Psoas muscle (tissue), 7 donors: ENCODE measurements at regions not wholly inside any gene's neighbourhood (a gene's known extent, or its start where the extent isn't known, plus 50 kb on each side); places are given as distances from the start of the nearest gene placed in this dataset.
"Not testable (repeated sequence)": the region's sequence is repeated elsewhere in the genome, so short reads cannot be mapped to it uniquely, and the experiment has no call there.

ENCODE experiments used
- ATAC-seq, 4 donors: fragments of 200-7000 bp; cut with Tn5 transposase; one replicate each; pipeline ENCODE4 v1.9.1; 2020; ENCODE audit warnings: moderate library complexity in 3 of 4, mild to moderate bottlenecking in 2 of 4
- DNase-seq, 2 donors: peaks; one replicate each; pipeline ENCODE4 v3.0.0-alpha.2; 2020
- H3K27ac ChIP-seq: fragments of 200-600 bp; one replicate; pipeline ENCODE4 v1.8.0; 2022
- H3K27me3 ChIP-seq, 3 donors: fragments of 200-600 bp in 1 of 3; one replicate each; pipeline versions ENCODE4 v1.6.1 to v1.8.0; 2013 to 2022; ENCODE audit warnings: low read length in 2 of 3, mild to moderate bottlenecking in 2 of 3, moderate library complexity in 1 of 3; ENCODE audit not compliant: insufficient read depth in 3 of 3
- H3K36me3 ChIP-seq, 2 donors: fragments of 200-600 bp in 1 of 2; one replicate each; pipeline versions ENCODE4 v1.6.1 to v1.8.0; 2013 to 2022; ENCODE audit warnings: low read depth in 1 of 2, mild to moderate bottlenecking in 1 of 2, moderate library complexity in 1 of 2; ENCODE audit not compliant: insufficient read depth in 1 of 2
- H3K4me1 ChIP-seq: fragments of 200-600 bp; one replicate; pipeline ENCODE4 v1.8.0; 2022
- H3K4me3 ChIP-seq: fragments of 200-600 bp; one replicate; pipeline ENCODE4 v1.8.0; 2022; ENCODE audit warnings: mild to moderate bottlenecking
- H3K9me3 ChIP-seq: fragments of 200-600 bp; one replicate; pipeline ENCODE4 v1.8.0; 2022
- WGBS, 3 donors: extraction: QIAGEN DNeasy Blood & Tissue Kit; methylation state at CpG; one replicate each; pipeline versions ENCODE4 v1.1.6 to v1.1.7; 2013; 5-methylcytosine and 5-hydroxymethylcytosine counted together
- intact Hi-C, 2 donors: fragments of 100-400 bp; cut with DNase I; formaldehyde crosslinking; loops; one replicate each; pipeline versions ENCODE4 v1.11.0 to v1.14.2; 2022
- TF ChIP-seq, protein P1 (sequence below): fragments of 200-600 bp; IDR thresholded peaks from one replicate; pipeline ENCODE4 v1.8.0; 2022; ENCODE audit warnings: antibody characterized with exemption
- donor health status: healthy with polysubstance abuse.
- donor health status: DM: no; HTN: no; CAD: no; lungs with moderate emphysema.
- donor health status: Bipolar disorder and iron deficiency.
- donor health status: healthy.
- donor health status: DM: yes; HTN: yes; CAD: no.
- donor health status: DM: no; HTN: no; CAD: no.
- donor health status: DM: yes; HTN: yes; CAD: no.

DNA sequence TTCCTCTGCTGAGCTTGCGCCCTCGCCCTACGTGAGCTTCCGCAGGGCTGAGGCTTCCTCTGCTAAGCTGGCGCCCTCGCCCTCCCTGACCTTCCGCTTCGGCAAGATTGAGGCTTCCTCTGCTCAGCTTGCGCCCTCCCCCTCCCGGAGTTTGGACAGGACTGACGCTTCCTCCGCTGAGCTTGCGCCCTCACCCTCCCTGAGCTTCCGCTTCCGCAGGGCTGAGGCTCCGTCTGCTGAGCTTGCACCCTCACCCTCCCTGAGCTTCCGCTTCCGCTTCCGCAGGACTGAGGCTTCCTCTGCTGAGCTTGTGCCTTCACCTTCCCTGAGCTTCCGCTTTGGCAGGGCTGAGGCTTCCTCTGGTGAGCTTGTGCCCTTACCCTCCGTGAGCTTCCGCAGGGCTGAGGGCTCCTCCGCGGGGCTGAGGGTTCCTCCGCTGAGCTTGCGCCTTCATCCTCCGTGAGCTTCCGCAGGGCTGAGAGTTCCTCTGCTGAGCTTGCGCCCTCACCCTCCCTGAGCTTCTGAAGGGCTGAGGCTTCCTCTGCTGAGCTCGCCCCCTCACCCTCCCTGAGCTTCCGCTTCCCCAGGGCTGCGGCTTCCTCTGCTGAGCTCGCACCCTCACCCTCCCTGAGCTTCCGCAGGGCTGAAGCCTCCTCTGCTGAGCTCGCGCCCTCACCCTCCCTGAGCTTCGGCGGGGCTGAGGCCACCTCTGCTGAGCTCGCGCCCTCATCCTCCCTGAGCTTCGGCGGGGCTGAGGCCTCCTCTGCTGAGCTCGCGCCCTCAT lies 753.6 kb upstream of the TPTE start:
- Histone ChIP-seq H3K27me3 (no peaks in the 10 kb centered on the region), H3K27ac (no peak overlapping the region), H3K36me3 (no peaks in the 10 kb centered on the region), H3K4me3 (no peak overlapping the region), H3K9me3 (no peaks in the 10 kb centered on the region), H3K4me1 (no peaks in the 10 kb centered on the region)
- TF ChIP-seq, protein P1, sequence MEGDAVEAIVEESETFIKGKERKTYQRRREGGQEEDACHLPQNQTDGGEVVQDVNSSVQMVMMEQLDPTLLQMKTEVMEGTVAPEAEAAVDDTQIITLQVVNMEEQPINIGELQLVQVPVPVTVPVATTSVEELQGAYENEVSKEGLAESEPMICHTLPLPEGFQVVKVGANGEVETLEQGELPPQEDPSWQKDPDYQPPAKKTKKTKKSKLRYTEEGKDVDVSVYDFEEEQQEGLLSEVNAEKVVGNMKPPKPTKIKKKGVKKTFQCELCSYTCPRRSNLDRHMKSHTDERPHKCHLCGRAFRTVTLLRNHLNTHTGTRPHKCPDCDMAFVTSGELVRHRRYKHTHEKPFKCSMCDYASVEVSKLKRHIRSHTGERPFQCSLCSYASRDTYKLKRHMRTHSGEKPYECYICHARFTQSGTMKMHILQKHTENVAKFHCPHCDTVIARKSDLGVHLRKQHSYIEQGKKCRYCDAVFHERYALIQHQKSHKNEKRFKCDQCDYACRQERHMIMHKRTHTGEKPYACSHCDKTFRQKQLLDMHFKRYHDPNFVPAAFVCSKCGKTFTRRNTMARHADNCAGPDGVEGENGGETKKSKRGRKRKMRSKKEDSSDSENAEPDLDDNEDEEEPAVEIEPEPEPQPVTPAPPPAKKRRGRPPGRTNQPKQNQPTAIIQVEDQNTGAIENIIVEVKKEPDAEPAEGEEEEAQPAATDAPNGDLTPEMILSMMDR, result no peak
- no peak for DNase-seq
- no peak for ATAC-seq
- intact Hi-C loops, result no loop called here
- WGBS, 3 donors, result 73 to 76% (median 75%) methylated on average over 44 of the region's 44 CpGs

DNA sequence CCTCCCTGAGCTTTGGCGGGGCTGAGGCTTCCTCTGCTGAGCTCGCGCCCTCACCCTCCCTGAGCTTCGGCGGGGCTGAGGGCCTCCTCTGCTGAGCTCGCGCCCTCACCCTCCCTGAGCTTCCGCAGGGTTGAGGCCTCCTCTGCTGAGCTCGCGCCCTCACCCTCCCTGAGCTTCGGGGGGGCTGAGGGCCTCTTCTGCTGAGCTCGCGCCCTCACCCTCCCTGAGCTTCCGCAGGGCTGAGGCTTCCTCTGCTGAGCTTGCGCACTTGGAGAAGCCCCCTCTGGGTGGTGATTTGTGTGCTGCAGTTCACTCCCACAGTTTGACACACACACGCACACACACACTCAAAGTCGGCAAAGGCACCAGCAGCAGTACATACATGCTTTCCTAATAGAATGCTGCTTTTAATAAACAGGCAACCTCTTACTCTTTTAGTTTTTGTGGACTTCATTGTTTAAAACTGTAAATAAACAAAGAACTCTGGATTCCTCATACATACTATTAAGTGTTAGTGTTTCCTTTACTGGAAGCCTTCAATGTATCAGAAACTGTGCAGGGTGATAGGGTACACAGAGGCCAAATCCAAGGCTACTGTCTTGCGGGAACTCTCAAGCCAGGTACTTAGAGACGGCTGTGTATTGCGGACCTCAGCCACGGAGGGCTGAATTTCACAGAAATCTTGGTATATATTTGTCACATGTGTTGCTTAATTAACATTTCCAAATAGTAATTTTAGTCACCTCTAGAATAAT lies 752.8 kb upstream of the TPTE start:
- H3K4me1 ChIP-seq, intact Hi-C loops, H3K9me3 ChIP-seq, H3K27ac ChIP-seq, H3K4me3 ChIP-seq, DNase-seq, H3K36me3 ChIP-seq, ATAC-seq, H3K27me3 ChIP-seq: not testable (repeated sequence)
- 79 to 84% (median 83%) methylated on average over 21 of the region's 21 CpGs for WGBS, 3 donors

DNA sequence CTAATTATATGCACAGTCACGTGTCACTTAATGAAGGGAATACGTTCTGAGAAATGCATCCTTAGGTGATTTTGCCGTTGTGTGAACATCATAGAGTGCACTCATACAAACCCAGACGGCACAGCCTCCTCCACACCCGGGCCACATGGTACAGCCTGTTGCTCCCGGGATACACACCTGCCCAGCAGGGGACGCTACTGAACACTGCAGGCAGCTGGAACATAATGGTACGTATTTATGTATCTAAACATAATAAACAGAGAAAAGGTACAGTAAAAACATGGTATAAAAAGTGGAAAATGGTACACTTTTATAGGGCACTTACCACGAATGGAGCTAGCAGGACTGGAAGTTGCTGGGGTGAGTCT lies 752.3 kb upstream of the TPTE start:
- 75 to 76% (median 75%) methylated on average over 9 of the region's 9 CpGs for WGBS, 3 donors
- H3K27ac ChIP-seq, H3K4me1 ChIP-seq, DNase-seq, H3K36me3 ChIP-seq, H3K27me3 ChIP-seq, intact Hi-C loops, H3K4me3 ChIP-seq, H3K9me3 ChIP-seq, ATAC-seq: not testable (repeated sequence)

DNA sequence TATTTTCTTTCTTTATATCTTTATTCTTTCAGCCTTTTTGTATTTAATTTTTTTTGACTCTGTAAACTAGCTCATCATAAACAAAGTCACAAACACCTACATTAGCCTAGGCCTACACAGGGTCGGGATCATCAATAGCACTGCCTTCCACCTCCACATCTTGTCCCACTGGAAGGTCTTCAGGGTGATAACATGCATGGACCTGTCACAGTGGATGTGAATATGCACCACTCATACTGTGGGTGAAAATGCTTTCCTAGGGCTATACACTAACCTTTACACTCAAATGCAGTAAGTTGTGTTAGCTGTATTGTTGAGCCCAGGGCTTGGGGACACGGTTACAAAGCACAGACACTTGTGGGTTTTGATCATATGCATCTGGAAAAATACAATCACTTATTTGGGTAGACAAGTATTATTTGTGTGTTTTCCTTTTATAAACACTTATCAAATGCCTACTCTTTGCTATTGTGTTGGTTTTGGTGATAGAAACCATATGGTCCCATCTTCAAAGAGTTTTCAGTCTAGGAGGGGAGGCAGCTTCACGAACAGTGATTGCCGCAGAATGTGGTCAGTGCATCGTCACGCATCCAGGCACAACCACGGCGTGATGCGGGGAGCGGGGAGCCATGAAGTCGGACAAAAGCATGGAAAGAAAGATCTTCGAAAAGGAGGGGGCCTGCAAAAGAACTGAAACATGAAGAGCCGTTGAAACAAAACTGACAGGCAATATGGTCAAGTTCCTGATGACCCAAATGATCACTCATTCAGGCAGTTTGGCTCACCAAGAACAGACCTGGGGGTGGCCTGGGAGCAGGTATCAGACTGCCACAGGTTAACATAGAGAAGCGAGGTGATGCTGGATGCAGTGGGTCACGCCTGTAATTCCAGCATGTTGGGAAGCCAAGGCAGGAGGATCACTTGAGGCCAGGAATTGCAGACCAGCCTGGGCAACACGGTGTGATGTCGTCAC lies 751.4 kb upstream of the TPTE start:
- intact Hi-C loops, H3K4me3 ChIP-seq, H3K36me3 ChIP-seq, ATAC-seq, DNase-seq, H3K27ac ChIP-seq, H3K27me3 ChIP-seq, H3K4me1 ChIP-seq, H3K9me3 ChIP-seq: not testable (repeated sequence)
- 60 to 70% (median 65%) methylated on average over 17 of the region's 17 CpGs for WGBS, 3 donors

DNA sequence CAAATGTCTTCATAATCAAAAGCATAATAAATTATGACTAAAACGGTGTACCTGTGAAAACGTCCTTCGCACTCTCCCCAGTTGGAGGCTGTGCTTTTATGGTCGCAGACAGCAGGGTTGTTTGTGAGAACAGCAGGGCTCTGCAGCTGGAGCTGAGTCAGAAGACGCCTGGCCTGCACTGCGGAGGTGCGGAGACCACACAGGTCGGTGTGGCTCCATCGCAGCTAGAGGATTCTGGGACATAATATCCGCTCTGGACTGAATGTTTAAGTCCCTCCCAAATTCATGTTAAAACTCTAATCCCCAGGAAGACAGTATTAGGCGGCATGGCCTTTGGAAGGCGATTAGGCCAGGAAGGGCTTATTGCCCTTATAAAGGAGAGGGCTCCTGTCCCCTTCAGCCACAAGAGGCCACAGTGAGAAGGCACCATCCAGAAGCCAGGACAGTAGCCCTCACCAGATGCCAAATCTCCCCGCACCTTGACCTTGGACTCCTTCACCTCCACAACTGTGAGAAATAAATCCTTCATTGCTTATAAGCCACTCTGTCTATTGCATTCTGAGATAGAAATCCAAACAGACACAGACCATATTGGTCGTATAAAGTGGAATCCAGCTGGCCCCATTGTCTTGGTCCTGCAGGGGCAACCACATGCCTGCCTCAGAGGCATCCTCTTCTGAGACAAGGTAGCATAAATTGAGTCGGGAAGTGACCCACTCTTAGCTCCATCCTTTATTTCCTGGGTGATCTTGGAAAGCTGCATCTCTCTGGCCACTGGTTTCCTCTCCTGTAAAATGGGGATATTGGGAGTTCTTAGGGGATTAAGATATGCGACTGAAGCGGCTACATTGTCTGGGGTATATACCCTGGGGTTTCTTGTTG lies 749.7 kb upstream of the TPTE start:
- H3K4me1 ChIP-seq, H3K4me3 ChIP-seq, intact Hi-C loops, H3K9me3 ChIP-seq, DNase-seq, H3K27ac ChIP-seq, H3K36me3 ChIP-seq, H3K27me3 ChIP-seq, ATAC-seq: not testable (repeated sequence)
- 57 to 67% (median 64%) methylated on average over 17 of the region's 17 CpGs for WGBS, 3 donors

DNA sequence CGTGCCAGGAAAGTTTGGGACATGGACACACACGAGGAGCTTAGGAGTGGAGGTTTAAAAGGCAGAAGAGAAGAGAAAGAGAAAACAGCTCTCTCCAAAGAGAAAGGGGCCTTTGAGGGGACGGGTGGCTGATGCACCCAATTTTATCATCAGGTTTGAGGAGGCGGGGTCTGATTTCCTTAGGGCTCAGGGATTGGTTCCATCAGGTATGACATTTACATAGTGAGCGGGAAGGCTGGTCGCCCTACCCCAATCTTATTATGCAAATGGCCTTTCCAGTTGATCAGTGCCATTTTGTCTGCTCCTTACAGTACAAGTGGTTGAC lies 749.1 kb upstream of the TPTE start:
- no peaks in the 10 kb centered on the region for H3K9me3 ChIP-seq
- H3K27me3 ChIP-seq, result no peaks in the 10 kb centered on the region
- H3K4me1 ChIP-seq, result no peaks in the 10 kb centered on the region
- no peak overlapping the region for H3K27ac ChIP-seq
- H3K36me3 ChIP-seq, result no peaks in the 10 kb centered on the region
- no peak for DNase-seq
- no peak overlapping the region for H3K4me3 ChIP-seq
- 53 to 56% (median 55%) methylated on average over 6 of the region's 6 CpGs for WGBS, 3 donors
- ATAC-seq, result no peak
- intact Hi-C loops, result no loop called here
- TF ChIP-seq, protein P1, result no peak

DNA sequence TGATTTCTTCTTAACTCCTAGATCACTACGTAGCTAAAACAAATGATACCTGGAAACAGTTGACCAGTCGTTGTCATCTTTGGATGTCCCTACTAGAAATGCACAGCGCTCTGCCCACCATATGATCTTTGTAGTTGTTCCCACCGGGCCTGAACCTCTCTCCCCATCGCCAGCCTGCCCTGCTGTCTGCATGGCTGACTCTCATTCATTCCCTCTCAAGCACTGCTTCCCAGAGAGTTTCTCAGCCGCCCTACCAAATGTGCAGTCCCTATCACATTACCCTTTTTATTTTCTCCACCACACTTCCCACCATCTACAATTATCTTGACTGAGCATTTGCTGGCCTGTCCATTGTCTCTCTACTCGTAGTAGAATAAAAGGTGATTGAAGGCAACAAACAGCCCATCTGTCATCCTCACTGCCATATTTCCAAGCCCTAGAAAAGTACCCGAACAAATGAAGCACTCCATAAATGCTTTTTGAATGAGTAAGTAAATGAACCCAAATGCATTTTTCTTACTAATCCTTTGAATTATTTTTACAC lies 748.4 kb upstream of the TPTE start:
- H3K27me3 ChIP-seq, H3K9me3 ChIP-seq, H3K27ac ChIP-seq, H3K4me3 ChIP-seq, intact Hi-C loops, ATAC-seq, H3K4me1 ChIP-seq, H3K36me3 ChIP-seq, DNase-seq: not testable (repeated sequence)
- 61 to 65% (median 65%) methylated on average over 8 of the region's 8 CpGs for WGBS, 3 donors
